Erythroblast (primary cell): ENCODE measurements at regions not wholly inside any gene's neighbourhood (a gene's known extent, or its start where the extent isn't known, plus 50 kb on each side); places are given as distances from the start of the nearest gene placed in this dataset.

Experiments used
- DNase-seq, 2 experiments: peaks; one replicate each; lab custom pipeline; 2025; lab: John Stamatoyannopoulos, UW
- GATA1 ChIP-seq: IDR thresholded peaks from 2 replicates; pipeline ENCODE4 v1.6.1; 2011; ENCODE audit warnings: low read depth, mild to moderate bottlenecking, control low read depth, low read length, moderate library complexity
- POLR2A ChIP-seq: IDR thresholded peaks from 2 replicates; pipeline ENCODE4 v1.6.1; 2011; ENCODE audit warnings: mild to moderate bottlenecking, low read length

DNA sequence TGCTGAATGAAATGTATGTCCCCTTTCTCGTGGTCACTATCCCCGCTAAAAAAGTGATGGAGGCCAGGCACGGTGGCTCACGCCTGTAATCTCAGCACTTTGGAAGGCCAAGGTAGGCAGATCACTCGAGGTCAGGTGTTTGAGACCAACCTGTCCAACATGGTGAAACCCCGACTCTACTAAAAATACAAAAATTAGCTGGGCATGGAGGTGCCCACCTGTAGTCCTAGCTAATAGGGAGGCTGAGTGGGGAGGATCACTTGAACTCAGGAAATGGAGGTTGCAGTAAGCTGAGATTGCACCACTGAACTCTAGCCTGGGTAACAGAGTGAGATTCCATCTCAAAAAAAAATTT lies 91.4 kb upstream of the MKLN1 start:
- DNase-seq, result no peak
- TF ChIP-seq GATA1, result no peak
- TF ChIP-seq POLR2A, result no peak

DNA sequence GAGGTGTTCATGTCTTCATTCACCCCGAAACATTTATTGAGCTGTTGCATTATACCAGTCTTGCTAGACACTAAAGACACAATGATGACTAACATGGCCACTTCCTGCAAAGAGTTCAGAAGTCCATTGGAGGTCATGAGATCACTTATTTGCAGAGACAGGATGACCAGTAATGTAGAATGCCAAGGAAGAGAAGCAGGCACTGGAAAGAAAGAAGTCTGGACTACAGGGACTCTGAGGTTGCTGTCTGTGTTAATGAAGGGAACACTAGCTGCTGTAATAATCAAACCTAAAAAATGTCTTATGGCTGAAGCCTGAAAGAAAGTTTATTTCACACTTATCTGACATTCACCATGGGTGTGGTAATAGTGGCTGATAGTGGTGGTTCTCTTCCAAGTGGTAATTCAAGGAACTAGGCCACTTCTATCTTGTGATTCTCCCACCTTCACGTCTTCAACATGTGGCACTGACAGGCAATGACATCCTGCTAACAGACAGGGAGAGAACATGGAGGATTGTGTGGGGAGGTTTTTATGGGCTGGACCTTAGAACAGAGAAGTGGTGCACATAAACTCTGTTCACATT lies 89.2 kb upstream of the MKLN1 start:
- no peak for TF ChIP-seq POLR2A
- no peak for TF ChIP-seq GATA1
- DNase-seq, result no peak

DNA sequence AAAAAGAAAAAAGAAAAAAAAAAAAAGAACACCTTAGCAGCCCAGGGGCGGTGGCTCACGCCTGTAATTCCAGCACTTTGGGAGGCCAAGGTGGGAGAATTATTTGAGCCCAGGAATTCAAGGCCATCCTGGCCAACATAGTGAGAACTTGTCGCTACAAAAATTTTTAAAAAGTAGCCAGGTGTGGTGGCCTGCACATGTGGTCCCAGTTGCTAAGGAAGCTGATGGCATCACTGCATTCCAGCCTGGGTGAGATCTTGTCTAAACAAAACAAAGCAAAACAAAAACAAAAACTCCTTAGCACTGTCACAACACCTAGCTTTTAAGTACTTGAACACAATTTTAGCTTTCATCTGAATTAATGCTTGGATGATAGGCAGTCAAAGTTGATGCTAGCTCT lies 86.3 kb upstream of the MKLN1 start:
- DNase-seq, result no peak
- no peak for TF ChIP-seq POLR2A
- no peak for TF ChIP-seq GATA1

DNA sequence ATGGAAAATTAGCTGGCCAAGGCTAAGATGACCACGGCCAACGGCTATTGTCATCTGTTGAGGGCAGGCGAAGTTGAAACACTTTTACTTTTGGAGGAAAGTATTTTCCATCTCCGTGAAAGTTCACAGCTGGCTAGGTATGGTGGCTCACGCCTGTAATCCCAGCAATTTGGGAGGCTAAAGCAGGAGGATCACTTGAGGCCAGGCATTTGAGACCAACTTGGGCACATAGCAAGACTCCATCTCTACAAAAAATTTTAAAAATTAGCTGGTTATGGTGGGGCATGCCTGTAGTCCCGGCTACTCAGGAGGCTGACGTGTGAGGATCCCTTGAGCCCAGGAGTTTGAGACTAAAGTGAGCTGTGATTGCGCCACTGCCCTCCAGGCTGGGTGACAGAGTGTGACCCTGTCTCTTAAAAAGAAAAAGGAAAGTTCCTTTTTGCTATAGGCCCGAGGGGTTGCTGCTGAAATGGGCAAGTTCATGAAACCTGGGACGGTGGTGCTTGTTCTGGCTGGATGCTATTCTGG lies 85.5 kb upstream of the MKLN1 start:
- TF ChIP-seq GATA1 (no peak), POLR2A (no peak)
- DNase-seq, result no peak

DNA sequence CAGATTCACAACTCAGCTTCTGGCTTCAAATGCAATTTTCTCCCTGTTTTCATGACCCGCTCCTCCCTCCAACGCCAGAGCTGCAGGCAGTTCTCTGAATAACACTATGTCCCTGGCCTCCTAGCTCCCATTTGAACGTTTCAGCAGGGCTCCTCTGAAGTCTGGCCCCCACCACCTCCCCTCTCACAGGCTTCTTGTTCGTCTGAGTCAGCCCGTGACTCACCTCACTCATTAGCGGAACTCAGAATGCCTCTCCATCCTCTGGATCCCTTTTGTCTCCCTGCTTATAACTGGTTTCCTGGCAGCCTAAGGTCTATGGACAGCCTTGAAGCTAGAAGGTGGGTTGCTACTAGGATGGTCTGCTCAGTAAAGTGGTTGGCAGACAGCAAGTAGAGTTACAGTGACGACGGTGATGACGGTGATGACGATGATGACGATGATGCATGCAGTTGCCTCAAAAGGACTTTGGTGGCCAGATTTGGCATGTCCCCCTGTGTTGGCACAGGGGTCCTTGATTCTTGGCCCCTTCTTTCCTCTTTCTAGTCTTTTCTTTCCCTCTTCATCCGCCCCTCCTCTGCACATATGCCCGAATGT lies 83.3 kb upstream of the MKLN1 start:
- no peak for DNase-seq
- TF ChIP-seq POLR2A (no peak), GATA1 (no peak)

DNA sequence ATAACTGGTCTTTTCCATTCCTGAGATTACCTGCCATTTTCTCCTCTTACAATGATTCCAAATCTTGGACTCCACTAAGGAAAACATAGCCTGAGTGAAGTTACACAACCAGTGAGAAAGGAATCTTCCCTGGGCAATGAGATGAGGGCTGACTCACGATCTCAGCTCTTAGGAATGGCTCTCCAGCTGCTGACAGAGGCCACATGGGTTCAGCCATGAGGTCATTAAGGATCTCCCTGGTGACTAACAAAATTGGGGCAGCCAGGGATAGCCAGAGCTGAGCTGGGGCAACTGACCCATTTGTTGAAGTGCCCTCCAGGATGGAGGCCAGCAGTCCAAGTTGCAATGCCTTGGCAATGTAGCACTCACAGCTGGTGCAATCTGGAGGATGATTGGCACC lies 78.7 kb upstream of the MKLN1 start:
- no peak for DNase-seq

DNA sequence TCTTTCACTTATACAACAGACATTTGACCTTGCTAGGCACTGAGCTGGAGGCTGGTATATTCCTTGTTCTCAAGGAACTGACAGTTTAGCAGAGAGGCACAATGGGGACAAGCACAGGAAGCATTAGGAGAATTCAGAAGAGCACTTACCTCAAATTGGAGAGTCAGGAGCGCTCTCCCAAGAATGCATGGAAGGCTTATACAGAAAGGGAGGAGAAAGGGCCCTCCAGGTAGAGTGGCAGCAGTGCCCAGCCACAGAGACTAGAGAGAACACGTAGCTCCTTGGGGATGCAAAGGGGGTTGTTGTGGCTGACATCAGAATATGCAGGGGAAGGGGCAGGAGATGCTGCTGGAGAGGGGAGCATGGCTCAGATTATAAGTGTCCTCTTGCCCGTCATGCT lies 78.2 kb upstream of the MKLN1 start:
- TF ChIP-seq GATA1 (no peak), POLR2A (no peak)
- DNase-seq, result no peak

More for the DNA sequence above, 78.7 kb upstream of the MKLN1 start:
- TF ChIP-seq POLR2A (no peak), GATA1 (no peak)

DNA sequence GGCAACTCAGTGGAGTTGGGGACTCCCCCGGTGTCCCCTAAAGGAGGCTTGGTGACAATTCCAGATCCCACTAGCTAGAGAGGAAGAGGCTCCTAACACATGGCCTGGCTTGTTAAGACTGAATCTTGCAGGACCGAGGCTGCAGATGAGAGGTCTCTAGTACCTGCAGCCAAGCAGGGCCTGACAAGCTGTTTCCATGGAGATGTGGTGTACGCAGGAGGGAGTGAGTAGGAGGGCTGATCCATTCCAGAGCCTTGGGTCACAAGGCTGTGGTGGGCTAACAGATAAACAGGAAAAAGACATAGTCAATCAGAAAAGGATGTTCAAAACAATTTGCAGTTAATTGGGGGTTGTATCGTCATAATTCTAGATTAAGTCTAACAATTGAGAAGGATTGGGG lies 77.3 kb upstream of the MKLN1 start:
- no peak for DNase-seq
- TF ChIP-seq GATA1 (no peak), POLR2A (no peak)

DNA sequence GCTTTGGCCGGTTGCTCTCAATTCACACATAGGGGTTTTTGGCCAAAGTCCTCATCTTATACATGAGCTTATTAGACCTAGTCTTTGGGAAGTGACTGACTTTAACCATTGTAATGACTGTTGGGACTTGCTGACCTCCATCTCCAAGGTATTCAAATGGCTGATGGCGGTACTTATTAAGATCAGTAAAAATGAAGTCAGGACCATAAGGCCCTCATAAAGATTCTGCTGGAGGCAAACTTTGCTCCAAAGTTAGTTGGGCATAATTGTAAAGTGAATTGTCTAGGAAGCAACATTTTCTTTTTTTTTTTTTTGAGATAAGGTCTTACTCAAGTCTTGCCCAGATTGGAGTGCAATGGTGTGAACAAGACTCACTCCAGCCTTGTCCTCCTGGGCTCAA lies 76.3 kb upstream of the MKLN1 start:
- DNase-seq, result no peak
- TF ChIP-seq GATA1, result no peak
- TF ChIP-seq POLR2A, result no peak

DNA sequence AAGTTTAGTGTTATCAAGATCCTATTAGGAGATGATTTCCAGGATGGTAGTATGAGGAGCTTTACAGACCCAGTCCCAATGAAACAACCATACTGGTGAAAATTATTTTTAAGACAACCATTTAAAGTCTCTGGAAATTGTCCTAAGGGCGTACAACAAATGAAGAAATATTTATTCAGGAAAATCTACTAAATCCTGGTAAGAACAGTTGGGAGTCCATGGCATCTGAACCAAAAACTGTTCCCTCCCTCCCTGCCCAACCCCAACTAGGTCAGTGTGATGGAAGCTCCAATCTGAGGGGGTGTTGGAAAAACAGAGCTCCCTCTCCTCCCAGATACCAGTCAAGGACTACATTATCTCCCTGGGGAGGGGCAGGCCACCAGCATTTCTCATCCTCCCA lies 74.7 kb upstream of the MKLN1 start:
- no peak for DNase-seq
- TF ChIP-seq POLR2A, result no peak
- TF ChIP-seq GATA1, result no peak

DNA sequence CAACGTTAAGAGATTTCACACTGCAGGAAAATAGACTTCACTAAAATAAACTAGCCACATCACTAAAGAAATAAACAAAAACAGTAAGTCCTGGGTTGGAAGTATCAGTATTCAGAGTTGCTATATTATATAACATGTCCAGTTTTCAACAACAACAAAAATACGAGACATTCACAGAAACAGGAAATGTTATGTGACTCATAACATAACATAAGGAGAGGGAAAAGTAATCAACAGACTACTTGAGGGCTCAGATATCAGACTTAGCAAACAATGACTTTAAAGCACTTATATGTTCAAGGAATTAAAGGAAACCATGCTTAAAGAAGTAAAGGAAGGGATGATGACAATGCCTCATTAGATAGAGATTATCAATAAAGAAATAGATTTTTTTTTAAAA lies 73.5 kb upstream of the MKLN1 start:
- no peak for DNase-seq
- TF ChIP-seq POLR2A (no peak), GATA1 (no peak)

DNA sequence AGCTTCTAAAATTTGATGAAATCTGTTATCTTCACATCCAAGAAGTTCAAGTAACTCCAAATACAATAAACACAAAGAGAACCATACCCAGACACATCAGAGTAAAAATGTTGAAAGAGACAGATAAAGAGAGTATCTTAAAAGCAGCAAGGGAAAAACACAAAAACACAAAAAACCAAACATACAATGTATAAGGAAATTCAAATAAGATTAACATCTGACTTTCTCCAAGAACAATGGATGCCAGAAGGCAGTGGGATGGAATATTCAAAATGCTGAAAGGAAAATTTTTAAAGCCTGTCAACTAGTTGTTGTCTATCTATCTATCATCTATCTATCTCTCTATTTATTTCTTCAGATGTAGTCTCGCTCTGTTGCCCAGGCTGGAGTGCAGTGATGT lies 72.4 kb upstream of the MKLN1 start:
- DNase-seq, result no peak
- no peak for TF ChIP-seq GATA1
- TF ChIP-seq POLR2A, result no peak

DNA sequence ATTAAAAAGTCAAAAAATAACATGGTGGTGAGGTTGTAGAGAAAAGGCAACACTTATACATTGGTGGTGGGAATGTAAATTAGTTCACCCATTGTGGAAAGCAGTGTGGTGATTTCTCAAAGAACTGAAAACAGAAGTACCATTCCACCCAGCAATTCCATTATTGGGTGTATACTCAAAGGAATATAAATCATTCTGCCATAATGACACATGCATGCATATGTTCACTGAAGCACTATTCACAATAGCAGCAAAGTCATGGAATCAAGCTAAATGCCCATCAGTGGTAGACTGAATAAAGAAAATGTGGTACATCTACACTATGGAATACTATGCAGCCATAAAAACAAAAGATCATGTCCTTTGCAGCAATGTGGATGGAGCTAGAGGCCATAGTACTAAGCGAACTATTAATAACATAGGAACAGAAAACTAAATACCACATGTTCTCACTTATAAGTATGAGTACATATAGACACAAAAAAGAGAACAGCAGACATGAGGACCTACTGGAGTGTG lies 66.1 kb upstream of the MKLN1 start:
- no peak for TF ChIP-seq GATA1
- no peak for TF ChIP-seq POLR2A
- no peak for DNase-seq

DNA sequence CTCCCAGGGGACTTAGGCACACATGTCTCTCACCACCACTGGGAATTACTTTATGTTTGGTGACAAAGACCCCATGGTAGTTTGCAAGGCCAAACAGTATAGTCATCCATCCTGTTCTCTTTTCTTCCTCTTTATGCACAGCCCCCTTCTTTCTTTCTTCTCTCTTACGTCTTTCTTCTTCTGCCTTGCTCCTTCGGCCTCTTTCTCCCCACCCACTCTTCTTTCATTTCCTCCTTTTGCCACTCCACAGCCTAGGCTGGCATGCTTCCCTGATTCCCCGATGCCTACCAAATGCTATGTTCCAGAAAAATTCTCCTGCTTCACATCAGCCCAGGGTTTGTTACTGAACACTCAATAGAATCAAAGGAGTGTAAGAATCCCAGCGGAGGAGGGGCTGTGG lies 62.4 kb upstream of the MKLN1 start:
- TF ChIP-seq POLR2A, result no peak
- TF ChIP-seq GATA1, result no peak
- DNase-seq, result no peak

DNA sequence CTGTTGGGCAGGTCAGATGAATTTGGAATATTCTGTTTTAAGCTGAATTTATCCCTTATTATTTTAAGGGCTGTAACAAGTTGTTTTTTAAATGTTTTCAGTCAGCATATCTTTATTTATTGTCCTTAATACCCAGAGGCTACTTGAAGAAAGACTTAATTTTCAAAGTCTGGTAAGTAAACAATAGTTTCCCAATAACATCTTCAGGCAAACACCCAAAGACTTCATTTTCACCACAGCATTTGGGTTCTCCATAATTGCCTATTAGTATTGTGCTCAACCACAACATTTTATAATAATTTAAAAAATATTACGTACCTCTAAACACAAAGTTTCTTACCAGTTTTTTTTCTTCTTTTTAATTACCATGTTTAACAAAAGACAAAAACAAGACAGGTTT lies 60.0 kb upstream of the MKLN1 start:
- no peak for TF ChIP-seq GATA1
- no peak for TF ChIP-seq POLR2A
- no peak for DNase-seq

DNA sequence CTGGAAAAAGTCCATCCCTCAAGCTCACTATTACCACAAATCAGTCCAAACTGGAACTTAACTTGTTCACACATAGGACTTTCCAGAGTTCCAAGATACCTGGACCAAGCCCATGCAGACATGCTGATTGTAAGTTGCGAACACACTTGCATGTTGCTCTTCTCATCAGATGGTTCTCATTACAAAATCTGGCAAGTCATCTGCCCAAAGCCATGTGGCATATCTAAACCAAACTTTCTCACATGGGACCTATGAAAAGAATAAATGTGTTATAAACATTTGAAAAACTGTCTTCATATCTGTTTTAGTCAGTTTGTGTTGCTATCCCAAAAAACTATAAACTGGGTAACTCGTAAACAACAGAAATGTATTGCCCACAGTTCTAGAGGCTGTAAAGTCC lies 58.8 kb upstream of the MKLN1 start:
- TF ChIP-seq POLR2A (no peak), GATA1 (no peak)
- no peak for DNase-seq
